ENCODE measurements at regions not wholly inside any gene's neighbourhood (a gene's known extent, or its start where the extent isn't known, plus 50 kb on each side); places are given as distances from the start of the nearest gene placed in this dataset.

GRCh38 chr3:178156301-178156700, 379.9 kb upstream of the KCNMB2 start:
- TF ChIP-seq CTCF (IDR thresholded peaks at IDR 0.05) = no peak
- intact Hi-C loops (cut with DNase I) = no loop called here
- no peak overlapping the region for H3K27ac ChIP-seq
- WGBS, 2 donors = 71 to 72% methylated on average over 4 of the region's 4 CpGs
- DNase-seq (no peak), FAIRE-seq (no peak), ATAC-seq (no peak)
- no peaks in the 10 kb centered on the region for H3K4me1 ChIP-seq
- no peak overlapping the region for H3K4me3 ChIP-seq
- H3K27me3 ChIP-seq = no peaks in the 10 kb centered on the region
- no peaks in the 10 kb centered on the region for H3K36me3 ChIP-seq
- H3K9me3 ChIP-seq = no peaks in the 10 kb centered on the region

GRCh38 chr3:178159691-178160220, 376.5 kb upstream of the KCNMB2 start:
- no peaks in the 10 kb centered on the region for H3K27me3 ChIP-seq
- no peak for TF ChIP-seq CTCF (IDR thresholded peaks at IDR 0.05)
- no peaks in the 10 kb centered on the region for H3K9me3 ChIP-seq
- no peaks in the 10 kb centered on the region for H3K36me3 ChIP-seq
- no peak for DNase-seq
- no peaks in the 10 kb centered on the region for H3K4me1 ChIP-seq
- 60 to 61% methylated on average over 2 of the region's 2 CpGs for WGBS, 2 donors
- intact Hi-C loops (cut with DNase I) = no loop called here
- FAIRE-seq = no peak
- no peak overlapping the region for H3K27ac ChIP-seq
- no peak overlapping the region for H3K4me3 ChIP-seq
- no peak for ATAC-seq

GRCh38 chr3:178169421-178169820, 366.8 kb upstream of the KCNMB2 start:
- Histone ChIP-seq H3K36me3 (no peaks in the 10 kb centered on the region), H3K27ac (no peak overlapping the region), H3K4me1 (no peaks in the 10 kb centered on the region), H3K4me3 (no peak overlapping the region), H3K9me3 (no peaks in the 10 kb centered on the region), H3K27me3 (no peaks in the 10 kb centered on the region)
- ATAC-seq (no peak), FAIRE-seq (no peak), DNase-seq (no peak)
- 79 to 91% methylated on average over 2 of the region's 2 CpGs for WGBS, 2 donors
- intact Hi-C loops (cut with DNase I) = no loop called here
- no peak for TF ChIP-seq CTCF (IDR thresholded peaks at IDR 0.05)

DNA sequence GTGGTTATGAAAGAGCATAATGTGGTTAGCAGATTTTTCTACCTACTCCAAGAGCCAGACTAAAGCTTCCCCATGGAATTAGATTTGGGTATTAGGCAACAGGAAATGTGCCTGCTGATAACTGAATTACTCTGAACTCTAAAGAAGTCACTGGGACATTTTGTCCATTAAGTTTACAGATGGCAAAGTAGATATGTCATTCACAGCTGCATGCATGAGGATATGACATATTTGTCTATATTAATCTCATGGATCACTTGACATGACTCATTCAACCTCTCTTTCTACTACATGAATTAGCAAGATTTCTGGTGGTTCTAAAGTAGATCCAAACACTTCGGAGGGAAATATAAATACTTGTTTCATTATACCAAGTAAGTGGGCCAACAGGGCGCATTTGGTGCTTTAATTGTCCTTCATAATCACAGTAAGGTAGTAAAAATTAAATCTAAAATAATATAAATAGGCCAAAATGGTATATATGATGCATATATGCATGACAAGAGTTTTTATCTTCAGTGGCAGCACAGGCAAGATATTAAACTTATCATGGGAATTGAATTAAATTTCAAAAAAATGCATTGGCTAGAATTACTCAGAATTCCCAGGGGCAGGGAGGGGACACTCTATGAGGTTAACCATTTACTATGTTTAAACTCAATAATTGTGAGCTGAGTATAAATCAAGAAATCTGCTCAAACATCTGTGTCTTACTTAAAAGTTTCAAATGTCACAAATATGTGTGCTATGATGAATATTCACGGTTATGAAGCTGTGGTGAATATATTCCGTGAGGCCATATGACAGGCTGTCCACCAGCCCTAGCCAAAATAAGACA, 365.3 kb upstream of the KCNMB2 start:
- H3K27me3 ChIP-seq = no peaks in the 10 kb centered on the region
- FAIRE-seq (no peak), ATAC-seq (peak in 2 of 4 donors; percentile 34 to 37), DNase-seq (no peak)
- intact Hi-C loops (cut with DNase I) = no loop called here
- 84 to 88% methylated on average over 4 of the region's 4 CpGs for WGBS, 2 donors
- H3K4me1 ChIP-seq = no peaks in the 10 kb centered on the region
- no peak for TF ChIP-seq CTCF (IDR thresholded peaks at IDR 0.05)
- no peak overlapping the region for H3K27ac ChIP-seq
- no peaks in the 10 kb centered on the region for H3K9me3 ChIP-seq
- no peaks in the 10 kb centered on the region for H3K36me3 ChIP-seq
- H3K4me3 ChIP-seq = no peak overlapping the region

DNA sequence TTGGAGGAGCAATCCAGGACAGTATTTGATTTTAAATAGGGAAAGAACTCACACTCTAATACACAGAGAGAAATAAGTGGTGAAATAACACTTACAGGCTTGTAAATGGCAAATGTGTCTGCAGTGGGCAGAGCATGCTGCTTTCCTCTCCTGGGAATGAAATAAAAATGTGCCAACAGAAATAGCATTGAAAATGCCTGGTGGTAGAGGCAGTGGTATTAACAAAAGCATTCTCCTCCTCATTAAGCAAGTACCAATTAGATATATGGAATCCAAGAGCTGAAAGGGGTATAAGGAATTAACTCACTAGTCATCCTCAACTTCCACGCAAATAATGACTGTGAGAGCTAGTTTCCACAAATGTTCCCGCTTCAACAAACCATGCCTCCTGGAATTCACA, 364.1 kb upstream of the KCNMB2 start:
- Histone ChIP-seq H3K4me1 (no peaks in the 10 kb centered on the region), H3K4me3 (no peak overlapping the region), H3K27me3 (no peaks in the 10 kb centered on the region), H3K27ac (no peak overlapping the region), H3K36me3 (no peaks in the 10 kb centered on the region), H3K9me3 (no peaks in the 10 kb centered on the region)
- ATAC-seq (no peak), FAIRE-seq (no peak), DNase-seq (no peak)
- TF ChIP-seq CTCF (IDR thresholded peaks at IDR 0.05) = no peak
- intact Hi-C loops (cut with DNase I) = no loop called here
- WGBS, 2 donors = 93 to 96% methylated on average over 2 of the region's 2 CpGs

Measured in pancreas (tissue), 10 donors.